HG03025 (cell line): ENCODE measurements at regions not wholly inside any gene's neighbourhood (a gene's known extent, or its start where the extent isn't known, plus 50 kb on each side); places are given as distances from the start of the nearest gene placed in this dataset.

Experiments used
- ATAC-seq: cut with Tn5 transposase; IDR thresholded peaks from one replicate; pipeline ENCODE4 v1.9.1; 2021; ENCODE audit warnings: mild to moderate bottlenecking, moderate library complexity; ENCODE audit not compliant: unreplicated experiment, low FRiP score

DNA sequence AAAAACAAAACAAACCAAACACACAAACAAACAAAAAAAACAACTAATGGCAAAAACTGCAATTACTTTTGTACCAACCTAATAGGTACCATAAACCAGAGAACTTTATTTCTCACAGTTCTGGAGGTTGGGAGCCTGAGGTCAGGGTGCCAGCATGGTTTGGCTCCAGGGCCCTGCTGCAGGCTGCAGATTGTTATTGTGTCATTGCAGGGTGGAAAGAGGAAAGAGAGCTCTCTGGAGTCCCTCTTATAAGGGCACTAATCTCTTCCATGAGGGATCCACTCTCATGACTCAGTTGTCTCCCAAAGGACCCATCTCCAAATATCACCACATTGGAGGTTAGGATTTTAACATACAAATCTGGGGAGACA lies 64.9 kb upstream of the CPEB4 start:
- no peak for ATAC-seq

DNA sequence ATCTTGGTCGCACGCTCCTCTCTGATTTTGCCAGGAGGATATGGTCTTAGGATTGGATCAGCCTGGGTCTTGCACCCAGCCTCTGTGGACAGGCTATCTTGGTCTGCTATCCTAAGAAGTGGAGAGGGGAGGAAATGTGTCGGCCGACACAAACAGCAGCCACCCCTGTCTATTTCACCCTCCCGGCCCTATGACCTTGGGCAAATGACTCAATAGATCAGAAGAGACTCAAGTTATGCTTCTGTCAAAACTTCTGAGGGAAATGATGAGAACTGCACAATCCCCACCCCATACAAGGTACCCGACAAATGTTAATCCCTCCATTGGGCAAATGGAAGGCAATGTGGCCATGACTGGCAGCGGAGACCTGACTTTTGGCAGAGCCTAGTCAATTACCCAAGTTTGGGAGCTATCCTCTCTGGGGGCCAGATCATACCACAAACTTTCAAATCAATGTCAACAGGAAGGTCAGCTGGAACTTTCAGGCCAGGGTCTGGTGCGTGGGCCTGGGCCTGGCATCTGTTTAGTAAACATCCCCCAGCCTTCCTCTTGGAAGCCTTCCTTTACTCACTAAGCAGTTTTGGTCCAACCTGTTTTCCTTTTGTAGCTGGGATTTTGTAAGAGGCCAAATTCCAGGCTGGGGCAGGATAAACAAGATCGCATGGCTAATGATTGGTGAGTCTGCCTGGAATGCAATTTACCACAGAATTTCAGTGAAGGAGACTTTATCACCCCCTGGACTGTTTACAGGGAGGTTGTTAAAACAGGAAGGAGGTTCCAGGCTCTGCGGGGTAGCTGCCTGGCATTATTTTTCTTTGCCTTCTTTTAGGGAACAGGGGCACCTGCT lies 64.2 kb upstream of the CPEB4 start:
- no peak for ATAC-seq

DNA sequence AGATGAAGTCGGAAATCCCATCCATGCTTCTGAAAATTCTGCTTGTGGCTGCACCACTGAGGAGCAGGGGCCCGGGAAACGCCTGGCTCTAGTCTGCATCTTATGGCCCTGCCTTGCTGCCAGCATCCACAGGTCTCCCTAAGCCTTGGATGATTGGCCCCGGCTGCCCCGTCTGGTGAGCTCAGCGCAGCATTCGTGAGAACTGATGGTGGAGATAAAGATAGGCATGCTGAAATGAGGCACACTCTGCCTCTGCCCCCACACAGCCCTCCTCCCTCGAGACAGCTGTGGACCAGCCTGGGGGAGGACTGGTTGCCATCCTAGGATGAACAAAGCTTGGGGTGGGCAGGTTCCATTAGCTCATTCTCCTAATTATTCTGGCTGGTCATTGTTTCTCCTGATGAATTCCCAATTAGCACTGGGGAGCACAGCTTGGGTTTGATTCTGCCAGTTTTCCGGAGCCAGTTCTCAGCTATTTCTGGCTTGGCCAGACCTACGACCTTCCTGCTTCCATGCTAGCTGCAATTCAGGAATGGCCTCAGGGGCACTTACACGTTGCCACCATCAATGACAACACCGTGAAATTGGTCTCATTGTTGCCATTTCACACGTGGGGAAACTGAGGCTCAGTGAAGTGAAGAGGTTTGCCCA lies 62.8 kb upstream of the CPEB4 start:
- ATAC-seq, result no peak

DNA sequence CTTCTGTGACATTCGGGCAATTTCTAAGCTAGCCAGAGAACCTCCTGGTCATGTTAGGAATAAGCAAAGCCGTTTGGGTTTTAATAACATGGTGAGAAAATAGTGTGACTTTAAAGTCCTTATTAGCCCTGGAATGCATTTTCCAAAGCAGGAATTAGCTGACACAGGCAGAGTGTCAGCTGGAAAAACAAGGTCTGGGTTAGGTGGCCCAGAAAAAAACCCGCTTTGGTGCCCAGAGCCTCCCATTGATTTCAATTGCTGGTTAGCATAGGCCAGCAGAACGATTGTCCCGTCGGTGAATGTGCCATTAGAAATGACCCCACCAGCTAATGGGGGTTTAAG lies 62.1 kb upstream of the CPEB4 start:
- no peak for ATAC-seq

DNA sequence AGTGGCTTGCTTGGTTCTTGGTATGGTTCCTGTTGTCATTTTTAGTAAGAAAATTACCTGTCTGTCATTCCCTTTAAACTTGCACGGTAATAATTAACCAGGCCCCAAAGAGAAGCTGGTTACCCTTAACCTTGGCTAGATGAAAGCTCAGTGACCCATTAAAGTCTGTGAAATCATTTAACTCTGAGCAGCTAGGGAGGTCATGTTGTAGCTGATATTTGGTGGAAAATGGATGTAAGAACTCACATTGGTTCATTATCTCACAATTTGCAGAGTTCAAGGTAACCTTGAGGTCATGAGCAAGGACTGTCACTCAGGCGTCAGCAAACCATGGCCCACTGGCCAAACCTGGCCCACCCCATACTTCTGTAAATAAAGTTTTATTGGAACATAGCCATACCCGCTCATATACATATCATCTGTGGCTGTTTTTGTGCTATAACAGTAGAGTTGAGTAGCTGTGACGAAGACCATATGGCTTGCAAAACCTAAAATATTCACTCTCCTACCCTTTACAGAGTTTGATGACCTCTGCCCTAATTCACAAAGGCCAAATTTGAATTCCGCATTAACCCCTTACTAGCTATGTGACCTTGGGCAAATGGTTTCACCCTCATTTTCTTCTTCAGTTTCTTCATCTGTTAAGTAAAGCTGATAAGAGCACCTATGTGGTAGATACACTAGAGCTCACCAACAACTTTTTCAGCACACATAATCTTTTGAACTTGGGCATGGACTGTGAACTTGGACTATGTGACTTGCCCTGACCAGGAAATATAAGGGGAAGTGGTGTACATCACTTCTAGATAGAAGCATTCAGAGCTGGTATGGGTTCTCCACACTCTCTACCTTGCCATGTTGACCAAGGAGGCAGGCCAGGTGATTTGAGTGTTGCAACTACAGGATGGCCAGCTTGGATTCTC lies 61.5 kb upstream of the CPEB4 start:
- ATAC-seq, result no peak

DNA sequence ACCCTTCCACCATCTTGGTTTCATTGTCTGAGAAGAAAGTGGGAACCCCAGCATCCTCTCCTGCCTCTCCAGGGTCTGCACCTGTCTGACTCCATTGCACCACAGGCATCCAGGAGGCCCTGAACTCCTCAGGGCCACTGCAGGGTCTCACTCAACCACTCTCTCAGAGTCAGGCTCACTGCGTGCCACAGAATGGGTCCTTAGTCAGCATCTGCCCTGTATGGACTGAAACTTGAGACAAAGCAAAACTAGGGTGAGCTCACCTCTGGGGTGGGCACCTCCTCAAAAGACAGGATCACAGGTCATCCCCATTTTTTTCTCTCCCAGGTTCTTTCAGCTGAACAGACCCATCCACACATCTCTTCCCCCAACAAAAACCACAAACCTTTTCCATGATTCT lies 59.2 kb upstream of the CPEB4 start:
- ATAC-seq, result no peak

DNA sequence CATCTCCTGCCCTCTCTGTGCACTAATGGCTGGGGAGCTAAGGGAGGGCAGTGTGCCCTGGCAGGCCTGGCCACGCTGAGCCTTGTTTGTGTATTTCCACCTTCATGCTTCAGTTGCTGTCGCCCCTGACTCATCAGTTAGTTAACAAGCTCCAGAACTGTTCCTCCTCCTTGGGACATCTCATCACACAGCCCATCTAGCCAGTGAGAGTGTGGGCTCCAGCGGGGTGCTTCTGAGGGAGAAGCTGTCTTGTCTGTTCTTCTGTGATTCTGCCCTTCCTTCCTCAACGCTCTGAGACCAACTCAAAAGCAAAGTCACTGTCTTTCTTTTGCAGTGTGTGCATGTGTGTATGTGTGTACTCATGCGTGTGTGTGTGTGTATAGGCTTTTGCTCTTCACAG lies 58.3 kb upstream of the CPEB4 start:
- ATAC-seq, result no peak

DNA sequence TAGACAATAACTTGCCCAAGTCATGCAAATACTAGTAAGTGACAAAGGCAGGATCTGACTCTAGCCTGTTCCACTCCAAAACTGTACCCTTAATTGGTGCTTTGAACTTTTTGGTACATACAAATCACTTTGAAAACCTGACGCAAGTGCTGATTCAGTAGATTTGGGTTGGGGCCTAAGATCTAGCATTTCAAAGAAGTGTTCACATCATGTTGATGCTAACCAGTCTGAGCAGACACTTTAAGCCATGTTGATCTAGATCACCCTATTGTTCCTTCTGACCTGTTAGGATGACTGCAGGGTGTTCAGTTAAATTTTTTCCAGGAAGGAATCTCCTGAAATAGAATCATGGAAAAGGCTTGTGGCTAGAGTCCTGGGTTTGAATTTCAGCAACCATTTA lies 57.7 kb upstream of the CPEB4 start:
- ATAC-seq, result no peak

DNA sequence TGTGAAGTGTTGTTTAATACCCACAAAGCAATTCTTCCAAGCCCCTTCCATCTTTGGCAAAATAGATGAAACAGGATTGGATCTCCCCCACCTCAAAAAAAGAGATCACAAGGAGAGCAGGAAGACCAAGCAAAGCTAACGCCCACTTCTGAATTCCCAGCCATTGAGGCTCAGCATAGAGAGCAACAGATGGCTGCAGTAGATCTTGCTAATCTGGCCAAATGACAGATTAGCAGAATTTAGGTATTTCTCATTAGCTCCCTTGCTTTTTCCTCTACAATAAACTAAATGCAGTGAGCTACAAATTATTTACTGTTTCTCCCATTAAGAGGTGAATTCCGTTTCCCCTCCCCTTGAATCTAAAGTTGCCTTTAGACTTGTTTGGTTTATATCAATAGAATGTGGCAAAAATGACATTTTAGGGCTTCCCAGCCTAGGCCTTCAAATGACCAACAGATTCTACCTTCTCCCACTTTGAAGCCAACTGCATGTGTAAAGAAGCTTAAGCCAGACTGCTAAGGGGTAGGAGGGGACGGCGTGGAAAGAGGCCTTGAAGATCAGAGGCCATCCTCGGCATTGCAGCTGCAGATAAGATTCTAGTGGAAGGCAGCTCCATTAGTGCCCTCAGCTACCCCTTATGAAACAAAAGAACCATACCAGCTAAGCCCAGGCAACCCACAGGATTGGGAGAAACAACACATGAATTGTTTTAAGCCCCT lies 56.8 kb upstream of the CPEB4 start:
- ATAC-seq, result no peak

DNA sequence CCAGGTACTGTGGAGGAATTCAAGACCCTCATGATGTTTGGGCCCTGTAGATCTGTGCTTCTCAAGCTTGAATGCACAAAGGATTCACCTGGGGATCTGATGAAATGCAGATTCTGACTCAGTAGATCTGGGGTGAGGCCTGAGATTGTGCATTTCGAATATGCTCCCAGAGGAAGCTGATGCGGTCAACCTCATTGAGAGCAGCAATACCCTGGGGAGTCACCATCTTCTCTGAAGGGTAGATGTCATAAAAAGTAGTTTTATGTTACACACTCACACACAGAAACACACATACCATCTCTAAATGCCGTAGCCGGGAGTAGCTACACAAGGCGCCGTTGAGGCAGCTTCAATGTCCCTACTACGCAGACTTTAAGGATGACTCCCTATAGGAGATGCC lies 55.8 kb upstream of the CPEB4 start:
- ATAC-seq, result no peak

DNA sequence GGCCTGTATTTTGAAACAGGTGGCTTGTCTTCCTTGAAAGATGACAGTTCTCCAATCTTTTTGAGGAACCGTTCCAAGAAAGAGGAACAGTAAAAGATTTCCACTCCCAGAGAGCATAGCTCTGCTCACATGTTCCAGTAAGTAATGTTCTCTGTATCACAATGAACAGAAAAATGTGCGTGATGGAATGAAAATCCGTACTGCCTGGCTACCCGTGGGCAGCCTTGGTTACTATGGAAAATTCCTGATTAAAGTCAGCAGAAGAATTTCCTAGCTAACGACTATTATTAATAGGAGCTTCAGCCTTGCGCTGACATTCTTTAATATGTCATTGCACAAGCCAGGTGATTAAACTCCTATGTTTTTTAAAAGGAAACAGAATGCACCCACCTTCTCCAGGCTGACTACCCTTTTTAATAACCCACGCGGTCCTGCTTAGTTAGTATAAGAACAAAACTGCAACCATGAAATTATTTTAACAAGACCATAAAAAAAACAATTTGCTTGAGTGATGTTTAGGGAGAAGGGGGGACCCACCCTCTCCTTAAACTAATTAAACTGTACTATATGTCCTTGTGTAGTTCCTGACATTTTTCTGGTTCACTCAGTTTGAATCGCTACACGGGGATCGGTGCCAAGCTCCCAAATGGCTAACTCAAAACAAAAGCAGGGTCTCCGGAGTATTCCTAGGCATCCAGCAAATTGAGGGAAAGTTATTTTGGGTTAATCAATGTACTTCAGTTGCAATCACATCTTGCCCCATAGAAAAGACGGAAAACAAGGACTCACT lies 54.8 kb upstream of the CPEB4 start:
- ATAC-seq, result no peak

DNA sequence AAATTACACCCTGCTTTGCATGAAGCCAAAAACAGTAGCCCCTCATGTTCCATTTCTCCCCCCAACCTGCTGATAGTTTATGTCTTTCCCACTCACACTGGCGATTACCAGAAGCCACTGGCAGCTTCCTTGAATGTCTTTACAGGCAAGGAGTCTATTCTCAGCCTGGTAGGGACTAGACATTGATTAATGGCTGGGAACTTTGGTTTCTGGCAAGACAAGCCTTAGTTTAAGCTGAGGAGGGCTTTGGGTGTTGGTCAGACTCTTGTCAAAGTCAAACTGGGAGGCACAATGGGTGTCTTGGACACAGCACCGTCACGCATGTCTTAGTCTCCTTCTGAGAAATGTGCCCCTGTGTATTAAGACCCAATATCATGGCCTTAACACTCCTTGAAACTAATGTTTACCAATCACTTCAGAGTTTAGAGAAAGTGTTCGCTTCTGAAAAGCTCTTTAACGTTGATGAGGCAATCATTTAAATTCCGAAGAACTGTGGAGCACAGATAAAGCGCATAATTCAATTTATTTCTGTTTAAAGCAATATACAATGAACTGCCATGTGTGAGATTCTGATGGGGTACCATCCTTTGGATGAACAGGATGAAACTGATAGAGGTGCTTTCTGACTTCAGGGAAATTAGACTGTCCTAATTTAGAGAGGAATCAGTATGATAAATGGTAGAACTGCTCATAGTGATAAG lies 53.9 kb upstream of the CPEB4 start:
- no peak for ATAC-seq

DNA sequence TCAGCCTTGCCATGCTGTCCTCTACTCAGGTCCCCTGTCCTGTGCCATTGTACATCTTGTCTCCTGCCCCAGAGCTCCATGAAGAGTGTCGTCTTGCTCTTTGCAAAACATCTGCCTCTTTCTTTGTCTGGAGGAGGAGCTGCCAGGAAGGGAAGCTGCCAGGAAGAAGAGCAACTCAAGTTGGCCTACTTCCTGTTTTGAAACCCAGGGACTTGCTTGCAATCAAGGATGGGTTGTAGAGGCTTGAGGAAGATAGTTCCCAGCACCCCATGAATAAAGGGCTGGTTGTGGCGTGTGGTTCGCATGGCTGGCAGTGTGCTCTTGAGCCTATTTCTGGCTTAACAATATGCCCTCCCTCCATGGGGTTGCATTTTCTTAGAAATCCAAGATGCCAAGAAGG lies 53.0 kb upstream of the CPEB4 start:
- no peak for ATAC-seq

DNA sequence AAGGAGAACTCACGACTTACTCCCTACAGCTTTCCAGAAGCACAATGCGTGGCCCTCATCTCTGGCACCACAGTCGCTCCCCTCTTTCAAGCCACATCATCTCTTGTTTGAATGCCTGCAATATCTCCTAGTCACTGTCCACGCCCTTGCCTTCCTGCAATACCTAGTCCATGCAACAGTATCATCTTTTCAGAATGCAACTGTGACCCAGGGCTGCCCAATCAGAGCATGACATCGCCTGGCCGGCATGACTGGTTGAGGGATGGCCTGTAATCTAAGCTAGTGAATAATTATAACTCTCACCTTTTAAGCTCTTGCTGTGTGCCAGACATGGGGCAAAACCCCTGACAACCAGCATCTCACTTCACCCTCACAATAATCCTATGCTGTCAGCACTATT lies 52.5 kb upstream of the CPEB4 start:
- ATAC-seq, result no peak

DNA sequence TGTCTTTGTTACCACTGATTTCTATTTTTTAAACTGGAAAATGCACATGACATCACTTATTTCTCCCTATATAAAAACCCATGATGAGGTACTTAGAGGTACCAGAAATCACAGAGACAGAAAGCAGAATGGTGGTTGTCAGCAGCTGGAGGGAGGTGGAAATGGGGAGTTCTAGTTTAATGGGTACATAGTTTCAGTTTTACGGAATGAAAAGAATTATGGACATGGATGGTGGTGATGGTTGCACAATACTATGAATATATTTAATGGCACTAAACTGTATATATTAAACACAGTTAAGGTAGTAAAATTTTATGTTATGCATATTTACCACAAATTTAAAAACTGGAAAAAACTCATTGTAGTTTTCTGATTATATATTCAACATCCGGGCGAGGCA lies 50.5 kb upstream of the CPEB4 start:
- no peak for ATAC-seq
